NCI-H82 (cell line): ENCODE measurements at regions not wholly inside any gene's neighbourhood (a gene's known extent, or its start where the extent isn't known, plus 50 kb on each side); places are given as distances from the start of the nearest gene placed in this dataset.

Experiments
- DNase-seq: peaks from one replicate; lab custom pipeline; 2025; lab: John Stamatoyannopoulos, UW

DNA sequence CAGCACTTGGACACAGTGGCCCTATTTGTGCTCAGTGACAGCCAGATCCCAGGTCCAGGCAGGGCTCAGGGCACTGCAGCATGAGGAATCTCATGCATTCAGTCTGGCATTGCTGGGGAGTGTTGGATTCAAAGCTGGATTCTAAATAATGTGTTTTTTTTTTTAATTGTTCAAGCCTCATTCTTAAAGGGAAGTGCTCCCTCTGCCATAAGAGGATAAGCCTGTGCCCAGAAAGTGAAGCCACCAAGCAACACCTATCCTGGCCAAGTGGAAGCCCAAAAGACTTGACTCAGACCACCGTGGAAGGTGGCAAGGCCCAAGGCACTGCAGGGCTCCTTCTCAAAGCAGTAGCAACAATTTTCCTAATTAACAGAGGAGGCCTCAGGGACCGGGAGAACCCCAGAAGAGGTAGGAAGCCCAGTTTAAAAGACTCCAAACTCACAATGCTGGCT lies 135.6 kb downstream of the ACTL7B start:
- no peak for DNase-seq

DNA sequence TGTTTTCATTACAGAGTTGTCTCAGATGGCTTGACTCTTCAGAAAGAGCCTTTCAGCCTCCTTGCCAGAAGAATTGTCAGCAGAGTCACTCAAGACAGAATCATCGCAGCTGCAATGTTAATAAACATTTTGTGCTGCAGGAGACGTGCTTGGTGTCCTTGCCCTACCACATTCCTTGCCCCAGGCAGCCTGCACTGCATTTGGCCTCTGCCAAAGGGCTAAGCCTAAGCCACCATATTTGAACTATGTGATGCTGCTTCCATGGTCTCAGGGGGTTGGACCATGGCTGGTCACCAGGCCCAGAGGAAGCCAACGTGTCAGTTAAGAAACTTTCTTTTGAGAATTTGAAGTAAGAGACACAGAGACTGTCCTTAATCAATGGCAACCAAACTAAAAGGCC lies 145.4 kb downstream of the ACTL7B start:
- no peak for DNase-seq

DNA sequence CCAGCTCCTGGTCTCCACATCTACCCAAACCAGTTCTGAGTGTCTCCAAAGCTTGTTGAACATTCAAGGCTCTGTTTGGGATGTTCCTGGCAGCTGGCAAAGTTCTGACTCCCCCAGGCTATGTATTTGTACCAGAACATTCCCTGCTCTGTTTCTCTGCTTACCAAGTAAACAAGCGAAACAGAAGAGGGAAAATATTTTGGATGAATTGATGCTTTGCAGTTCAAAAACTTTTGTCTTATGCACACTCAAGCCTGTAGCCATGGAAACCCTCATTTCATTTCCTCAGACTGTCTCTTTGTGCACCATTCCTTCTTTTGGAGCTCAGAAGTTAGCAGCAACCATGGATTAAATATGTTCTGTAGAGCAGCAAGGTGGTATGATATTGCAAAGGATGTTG lies 145.8 kb downstream of the ACTL7B start:
- no peak for DNase-seq

DNA sequence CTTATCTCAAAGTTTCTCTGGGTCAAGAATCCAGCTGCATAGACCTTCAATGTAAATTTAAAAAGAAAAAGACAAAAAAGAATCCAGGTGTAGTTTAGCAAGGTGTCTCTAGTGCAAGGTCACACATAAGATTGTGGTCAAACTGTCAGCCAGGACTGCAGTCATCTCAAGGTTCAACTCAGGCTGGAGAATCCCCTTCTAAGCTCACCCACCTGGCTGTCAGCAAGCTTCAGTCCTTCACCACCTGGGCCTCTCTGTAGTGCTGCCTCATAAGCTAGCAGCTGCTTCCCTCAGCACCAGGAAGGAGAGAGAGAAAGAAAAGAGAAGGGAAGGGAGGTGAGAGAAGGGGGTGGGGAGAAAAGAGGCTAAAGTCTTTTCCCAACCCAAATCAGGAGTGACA lies 146.7 kb downstream of the ACTL7B start:
- DNase-seq = no peak

DNA sequence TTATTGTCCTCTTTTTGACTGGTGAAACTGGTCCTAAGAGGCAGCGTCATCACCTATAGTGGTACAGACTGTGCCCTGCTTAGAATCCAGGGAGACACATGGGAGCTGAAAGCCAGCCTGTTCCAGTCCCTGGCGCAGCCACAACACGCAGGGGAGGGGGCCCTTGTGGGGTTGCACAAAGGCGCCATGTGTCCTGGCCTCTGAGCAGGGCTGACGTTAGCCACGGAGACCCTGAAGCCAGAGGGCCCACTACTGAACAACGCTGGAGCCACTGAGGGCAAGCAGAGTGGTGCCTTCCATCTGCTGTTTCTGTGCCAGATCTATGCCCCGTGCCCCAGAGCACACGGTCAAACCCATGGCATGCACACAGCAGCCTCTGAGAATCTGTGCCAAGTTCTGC lies 147.3 kb downstream of the ACTL7B start:
- DNase-seq = no peak

DNA sequence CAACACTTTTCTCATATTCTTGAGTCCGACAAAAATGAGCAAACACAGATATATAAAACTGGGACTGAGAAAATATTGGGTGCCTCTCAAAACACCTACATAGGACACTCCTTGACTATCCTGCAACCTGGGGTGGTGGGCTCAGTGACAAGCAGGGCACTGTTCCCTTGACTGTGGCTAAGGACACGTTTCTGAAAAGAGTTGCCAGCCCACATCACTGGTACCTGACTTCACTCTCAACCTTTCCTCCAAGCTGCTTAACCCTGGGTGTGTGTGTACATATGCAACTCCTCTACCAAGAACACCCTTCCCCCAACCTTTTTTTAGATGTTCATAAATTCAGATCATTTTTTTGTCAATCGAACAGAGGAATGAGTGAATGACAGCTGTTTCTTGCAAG lies 148.7 kb downstream of the ACTL7B start:
- DNase-seq = no peak

DNA sequence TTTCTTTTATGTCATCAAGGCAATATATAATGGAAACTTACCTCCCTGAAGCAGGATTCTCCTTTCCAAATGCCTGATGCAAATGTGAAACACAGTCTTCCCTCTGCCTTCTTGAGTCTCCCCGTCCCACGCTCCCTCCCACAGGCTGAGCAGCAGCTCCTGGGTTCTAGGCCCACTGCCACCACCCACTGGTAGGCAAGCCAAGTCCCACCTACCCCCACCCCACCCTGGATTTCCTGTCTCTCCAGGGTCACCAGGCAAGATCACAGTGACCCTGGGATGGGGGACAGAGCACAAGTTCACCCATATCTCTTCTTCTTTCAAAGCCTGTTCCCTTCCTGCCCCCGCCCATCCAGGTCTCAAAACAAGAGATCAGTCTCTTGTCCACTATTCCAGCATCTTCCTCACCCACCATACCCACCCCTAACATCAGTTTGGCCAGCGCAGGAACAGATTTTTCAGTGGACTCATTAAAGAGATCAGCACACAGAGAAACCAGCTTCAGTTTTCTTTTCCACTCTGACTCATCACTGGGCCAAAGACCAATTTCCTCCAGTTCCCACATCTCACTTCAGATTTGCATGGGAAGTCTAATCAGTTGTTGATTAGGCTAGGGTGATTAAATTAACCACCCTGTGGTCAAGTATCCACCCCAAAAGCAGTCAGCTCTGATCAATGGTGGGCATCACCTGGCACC lies 151.5 kb downstream of the ACTL7B start:
- DNase-seq = no peak

DNA sequence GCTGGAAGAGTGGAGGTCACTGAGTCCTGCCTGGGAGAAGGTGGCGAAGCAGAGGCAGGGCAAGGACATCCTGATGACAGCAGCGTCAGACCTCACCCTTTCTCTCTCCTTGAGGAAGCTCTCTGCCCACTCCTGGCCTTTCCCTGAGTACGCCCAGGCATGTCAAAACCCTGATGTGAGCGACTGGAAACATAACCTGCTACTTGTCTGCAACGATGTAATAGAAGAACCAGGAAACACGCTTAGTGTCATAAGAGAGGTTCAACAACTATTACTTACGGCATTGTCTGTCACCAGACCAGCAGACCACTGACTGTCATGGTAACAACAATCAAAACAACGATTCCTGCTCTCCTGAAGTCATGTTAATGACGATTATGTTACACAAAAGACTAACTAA lies 152.4 kb downstream of the ACTL7B start:
- no peak for DNase-seq

DNA sequence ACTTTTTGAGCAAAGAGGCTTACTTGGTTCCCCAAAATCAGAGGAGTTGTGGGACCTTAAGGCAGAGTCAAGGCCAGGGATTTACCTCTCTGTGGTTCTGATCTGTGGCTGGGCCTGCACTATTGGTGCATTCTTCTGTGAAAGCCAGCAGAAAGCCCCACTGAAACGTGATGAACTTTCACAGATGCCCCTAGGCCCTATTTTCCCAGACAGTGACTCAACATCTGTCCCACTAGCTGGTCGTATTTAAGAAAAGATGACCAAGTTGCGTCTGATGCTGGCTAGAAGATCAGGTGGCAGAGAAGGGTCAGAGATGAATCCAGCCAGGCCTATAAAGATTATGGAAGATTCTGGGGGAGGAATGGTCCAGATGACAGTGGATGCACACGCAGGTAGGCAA lies 153.1 kb downstream of the ACTL7B start:
- DNase-seq = no peak

DNA sequence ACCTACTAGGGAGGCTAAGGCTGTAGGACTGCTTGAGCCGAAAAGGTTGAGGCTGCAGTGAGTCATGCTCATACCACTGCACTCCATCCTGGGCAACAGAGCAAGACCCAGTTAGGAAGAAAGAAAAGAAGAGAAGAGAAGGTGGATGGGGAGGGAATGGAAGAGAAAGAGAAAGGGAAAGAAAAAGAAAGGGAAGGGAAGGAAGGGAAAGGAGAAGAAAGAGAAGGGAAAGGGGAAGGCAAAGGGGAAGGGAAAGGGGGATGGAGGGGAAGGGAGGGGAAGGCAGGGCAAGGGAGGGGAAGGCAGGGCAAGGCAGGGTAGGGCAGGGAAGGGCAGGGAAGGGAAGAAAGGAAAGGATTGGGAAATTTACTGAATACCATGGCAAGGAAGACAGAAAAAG lies 157.0 kb downstream of the ACTL7B start:
- DNase-seq = no peak

DNA sequence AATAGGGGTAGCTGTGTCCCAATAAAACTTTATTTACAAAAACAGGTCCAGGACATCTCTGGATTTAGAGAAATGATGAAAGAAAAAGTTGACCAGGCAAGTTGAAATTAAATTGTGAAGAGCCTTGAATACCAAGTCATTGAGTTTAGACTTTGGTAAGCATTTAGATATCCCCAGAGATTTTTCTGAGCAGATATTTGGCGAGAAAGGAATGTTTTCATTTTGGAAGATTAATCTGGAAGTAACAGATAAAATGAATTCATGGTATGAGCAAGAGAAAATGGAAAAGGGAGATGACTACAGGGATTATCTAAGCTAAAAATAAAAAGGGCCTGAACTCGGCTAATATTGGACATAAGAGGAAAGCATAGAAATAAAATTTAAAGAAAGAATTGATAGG lies 157.6 kb downstream of the ACTL7B start:
- DNase-seq = no peak

DNA sequence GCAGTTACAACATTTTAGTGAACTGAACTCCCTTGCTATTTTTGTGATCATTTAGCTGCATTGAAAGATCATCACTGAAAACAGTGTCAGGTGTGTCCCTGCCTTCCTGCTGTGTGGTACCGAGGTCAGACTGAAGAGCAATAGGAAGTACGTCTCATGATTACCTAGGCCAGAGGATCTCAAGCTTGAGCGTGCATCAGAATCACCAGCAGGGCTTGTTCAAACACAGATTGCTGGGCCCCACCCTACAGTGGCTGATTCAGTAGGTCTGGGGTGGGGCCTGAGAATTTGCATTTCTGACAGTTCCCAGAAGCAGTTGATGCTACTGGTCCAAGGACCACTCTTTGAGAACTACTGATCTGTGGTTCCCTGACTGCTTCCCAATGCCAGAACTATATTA lies 159.6 kb downstream of the ACTL7B start:
- DNase-seq = no peak

DNA sequence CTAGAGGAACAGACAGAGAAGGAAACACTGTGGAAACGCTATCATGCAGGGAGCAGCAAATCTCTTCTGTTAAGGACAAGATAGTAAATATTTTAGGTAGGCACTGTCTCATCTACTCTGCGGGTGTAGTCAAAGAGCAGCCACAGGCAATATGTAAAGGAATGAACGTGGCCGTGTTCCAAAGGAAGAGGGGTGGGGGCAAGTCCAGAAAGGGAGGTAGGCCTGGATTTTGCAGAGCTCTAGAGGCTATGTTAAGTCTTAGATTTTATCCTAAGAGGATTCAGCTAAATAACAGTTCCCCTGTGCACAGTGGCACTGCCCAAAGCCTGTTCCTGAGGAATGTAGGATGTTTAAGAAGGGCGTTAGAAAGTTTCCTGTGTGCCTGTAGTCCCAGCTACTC lies 161.6 kb downstream of the ACTL7B start:
- no peak for DNase-seq

DNA sequence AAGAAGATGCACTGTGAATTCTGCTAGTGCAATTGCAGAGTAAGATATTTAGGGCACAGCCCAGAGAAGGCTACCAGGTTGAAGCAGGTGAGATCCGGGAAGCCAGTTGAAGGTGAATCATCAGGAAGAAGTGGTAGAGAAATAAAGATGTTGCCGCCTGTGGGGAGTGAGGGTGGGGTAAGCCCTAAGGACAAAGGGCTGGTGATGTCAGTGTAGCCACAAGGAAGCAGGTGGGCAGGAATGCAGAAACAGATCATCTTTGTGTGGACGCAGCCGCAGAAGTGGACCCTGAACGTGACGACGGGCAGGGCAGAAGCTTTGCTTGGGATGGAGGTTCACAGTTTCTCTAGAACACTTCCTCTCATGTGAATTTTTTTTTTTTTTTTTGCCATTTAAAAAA lies 164.2 kb downstream of the ACTL7B start:
- DNase-seq = no peak

DNA sequence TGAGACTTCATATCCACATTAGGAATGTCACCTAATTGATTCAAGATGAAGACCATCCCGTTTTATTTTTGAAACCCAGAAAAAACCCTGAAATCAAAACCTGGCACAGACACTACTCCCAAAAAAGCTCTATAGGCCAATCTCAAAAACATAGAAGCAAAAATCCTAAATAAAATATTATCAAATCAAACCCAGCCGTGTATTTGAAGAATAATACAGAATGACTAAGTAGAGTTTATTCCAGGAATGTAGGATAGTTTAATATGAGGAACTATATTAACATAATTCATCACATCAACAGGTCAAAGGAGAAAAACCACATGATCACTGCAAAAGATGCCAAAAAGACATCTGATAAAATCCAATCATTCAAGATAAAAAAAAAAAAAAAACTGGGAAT lies 167.1 kb downstream of the ACTL7B start:
- no peak for DNase-seq

DNA sequence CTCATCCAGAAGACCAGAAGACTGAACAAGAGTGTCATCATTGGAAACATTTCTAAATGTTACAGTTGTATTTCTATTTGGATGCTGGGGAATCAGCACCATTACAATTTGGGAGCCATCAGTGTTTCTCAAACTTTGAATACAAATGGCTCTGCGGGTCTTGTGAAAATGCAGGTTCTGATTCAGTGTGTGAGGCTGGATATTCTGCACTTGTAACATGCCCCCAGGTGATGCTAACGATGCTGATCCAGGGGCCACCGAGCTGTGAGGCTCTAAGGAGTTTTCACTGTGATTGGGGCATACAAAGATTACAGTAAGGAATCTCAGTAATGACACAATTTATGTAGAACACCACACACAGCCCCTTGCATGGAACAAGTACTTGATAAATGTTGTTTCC lies 167.7 kb downstream of the ACTL7B start:
- DNase-seq = no peak

DNA sequence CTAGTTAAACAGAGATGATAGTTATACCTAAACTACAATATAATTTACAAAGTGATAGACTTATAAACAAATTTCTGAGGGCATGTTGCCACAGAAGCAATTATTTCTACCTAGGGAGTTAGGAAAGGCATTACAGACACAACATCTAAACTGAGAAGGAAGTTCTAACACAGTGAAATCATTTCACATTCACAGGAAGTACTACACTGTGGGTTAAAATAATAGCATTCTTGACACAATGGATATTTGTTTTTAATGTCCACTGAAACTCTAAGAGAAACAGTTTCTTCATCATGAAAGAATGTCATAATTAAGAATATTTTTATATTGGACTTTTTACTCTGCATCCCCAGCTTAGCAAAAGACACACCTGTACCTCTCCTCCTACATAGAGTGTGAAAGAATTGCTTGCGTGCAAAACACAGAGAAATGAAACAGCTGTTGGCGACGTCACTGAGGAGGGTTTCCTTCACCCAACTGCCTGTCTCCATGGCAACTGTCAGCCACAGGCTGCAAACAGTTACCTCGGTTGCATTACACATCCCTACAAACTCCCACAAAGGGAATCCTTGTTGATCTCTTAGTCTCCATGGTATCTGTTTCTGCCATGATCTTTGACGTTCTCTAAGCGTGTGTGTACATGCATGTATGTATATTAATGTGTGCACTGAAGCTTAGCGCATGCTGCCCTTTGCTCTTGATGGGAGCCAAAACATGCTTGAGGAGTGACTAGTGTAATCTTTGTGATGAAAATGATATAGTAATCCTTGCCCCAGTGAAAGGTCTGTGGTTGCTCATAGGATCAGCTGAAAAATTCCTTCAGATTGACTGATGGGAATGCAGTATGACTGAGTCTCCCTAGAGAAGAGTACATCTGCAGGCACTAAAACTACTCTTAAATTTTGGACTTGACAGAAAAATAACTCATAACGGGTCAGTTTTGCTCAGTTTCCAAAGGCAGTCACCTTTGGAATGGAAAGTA lies 168.5 kb downstream of the ACTL7B start:
- DNase-seq = no peak

DNA sequence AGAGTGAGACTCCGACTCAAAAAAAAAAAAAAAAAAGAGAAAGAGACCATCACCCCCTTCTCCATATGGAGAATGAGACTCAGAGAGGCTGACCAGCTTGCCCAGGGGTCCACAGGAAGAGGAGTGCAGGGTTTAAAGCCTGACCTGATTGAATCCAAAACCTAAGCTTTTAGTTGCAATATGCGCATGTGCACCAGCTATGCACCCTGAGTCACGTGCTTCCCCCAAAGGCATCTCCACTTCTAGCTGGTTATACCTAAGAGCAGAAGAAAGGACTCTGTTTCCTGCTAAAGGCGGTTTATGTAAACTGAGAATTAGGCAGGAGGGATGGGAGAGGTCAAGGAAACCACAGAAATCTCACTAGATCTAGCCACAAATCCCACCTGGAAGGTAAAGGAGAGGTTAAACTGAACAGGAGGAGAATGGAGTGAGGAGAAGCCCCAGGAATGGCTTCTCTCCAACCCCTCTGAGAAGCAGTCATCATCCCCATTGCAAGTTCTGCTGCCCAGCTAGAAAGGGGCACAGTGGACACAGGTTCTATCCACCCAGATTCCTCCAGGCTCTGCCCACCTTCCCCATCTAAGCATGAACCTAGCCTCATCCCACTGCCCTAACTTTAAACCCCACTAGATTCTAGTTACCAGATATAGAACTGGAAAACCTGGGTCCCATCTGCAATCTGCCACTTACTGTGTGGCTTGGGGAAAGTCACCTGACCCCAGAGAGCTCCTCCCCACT lies 171.3 kb downstream of the ACTL7B start:
- DNase-seq = peak; percentile 2

DNA sequence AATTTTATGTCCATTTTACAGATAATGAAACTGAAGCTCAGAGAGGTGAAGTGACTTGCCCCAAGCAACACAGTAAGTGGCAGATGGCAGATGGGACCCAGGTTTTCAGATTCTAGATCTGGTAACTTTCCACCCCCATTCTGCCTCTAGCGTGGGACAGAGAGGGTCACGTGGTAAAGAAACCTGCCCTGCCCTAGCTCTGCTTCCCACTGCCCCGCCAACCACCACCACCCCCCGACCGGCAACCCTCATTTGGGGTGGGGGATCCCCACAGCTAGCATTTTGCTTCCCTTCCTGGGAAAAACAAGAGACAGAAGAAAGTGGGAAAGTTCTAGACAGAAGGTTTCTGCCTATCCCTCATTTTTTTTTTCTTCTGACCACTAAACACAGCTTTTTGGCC lies 172.5 kb downstream of the ACTL7B start:
- DNase-seq = no peak

DNA sequence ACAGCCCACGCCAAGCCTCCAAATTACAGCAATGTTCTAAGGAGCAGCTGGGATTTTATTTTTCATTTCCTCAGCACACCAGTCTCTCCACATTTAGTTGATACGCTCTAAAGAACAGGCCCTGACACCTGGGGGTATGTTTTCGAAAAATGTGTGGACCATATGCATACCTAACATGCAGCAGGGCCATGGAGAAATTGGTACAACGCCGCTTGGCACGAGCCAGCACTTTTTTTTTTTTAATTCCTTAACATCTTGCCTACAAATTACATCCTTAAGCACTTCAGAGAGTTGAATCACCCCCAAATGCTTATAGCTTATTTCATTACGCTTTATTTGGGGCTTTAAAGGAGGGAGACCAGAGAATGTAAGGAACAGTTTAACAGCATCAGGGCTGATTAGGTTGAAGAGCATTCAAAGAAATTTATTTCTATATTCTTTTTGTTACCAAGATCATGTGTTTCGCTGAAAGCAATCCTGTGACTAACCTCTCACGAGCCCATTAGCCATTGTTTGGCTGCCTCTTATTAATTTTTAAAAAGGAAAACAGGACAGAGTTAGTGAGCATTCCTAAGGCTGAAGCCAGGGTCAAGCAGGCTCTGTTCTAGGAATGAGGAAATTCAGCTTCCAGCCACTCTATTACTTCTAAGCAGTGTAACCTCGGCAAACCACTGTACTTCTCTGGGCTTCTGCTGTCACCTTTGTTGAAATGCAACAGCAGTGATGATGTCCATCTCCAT lies 173.8 kb downstream of the ACTL7B start:
- DNase-seq = no peak

DNA sequence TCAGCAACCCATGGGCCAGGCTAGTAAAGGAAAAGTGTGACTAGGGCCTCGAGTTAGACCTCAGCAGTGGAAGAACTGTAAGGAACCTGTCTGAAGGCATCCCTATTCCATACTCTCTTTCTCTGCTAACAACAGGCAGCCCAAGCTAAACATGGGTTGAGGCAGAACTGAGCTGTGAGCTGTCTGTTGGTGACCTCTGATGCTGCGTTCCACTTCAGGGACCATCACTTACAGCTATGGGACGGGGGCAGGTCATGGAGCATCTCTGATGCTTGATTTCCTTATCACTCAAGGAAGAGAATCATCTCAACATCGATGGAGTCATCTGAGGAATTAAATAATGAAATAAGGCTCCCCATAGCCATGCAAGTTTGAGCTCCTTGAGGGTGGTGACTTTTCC lies 174.8 kb downstream of the ACTL7B start:
- DNase-seq = no peak

DNA sequence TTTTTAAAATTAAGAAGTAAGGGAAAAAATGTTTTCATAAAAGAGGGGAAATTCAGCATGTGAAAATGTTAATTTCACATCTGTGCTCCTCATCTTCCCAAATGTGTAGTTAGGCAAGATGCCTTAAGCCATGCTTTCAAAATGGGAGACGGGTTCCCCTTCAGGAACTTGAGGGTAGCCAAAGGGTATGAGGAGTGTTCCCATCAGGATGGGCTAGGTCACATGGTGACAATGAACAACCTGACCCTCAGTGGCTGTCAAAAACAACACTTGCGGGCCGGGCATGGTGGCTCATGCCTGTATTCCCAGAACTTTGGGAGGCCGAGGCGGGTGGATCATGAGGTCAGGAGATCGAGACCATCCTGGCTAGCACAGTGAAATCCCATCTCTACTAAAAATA lies 178.0 kb downstream of the ACTL7B start:
- DNase-seq = no peak
